Activated naive CD8-positive, alpha-beta T cell (primary cell): ENCODE measurements at regions not wholly inside any gene's neighbourhood (a gene's known extent, or its start where the extent isn't known, plus 50 kb on each side); places are given as distances from the start of the nearest gene placed in this dataset.

Experiments
- H3K27ac Mint-ChIP-seq: one replicate; pipeline ENCODE4 v1.8.0; 2021; ENCODE audit warnings: mixed read lengths
- H3K27me3 Mint-ChIP-seq: one replicate; pipeline ENCODE4 v1.8.0; 2021; ENCODE audit warnings: mixed read lengths
- H3K36me3 Mint-ChIP-seq: one replicate; pipeline ENCODE4 v1.8.0; 2021; ENCODE audit warnings: mixed read lengths
- H3K4me1 Mint-ChIP-seq: one replicate; pipeline ENCODE4 v1.8.0; 2021; ENCODE audit warnings: low read depth, mixed read lengths
- H3K4me3 Mint-ChIP-seq: one replicate; pipeline ENCODE4 v1.8.0; 2021; ENCODE audit warnings: mild to moderate bottlenecking, mixed read lengths
- H3K9me3 Mint-ChIP-seq: one replicate; pipeline ENCODE4 v1.8.0; 2021; ENCODE audit warnings: low read depth, mixed read lengths

DNA sequence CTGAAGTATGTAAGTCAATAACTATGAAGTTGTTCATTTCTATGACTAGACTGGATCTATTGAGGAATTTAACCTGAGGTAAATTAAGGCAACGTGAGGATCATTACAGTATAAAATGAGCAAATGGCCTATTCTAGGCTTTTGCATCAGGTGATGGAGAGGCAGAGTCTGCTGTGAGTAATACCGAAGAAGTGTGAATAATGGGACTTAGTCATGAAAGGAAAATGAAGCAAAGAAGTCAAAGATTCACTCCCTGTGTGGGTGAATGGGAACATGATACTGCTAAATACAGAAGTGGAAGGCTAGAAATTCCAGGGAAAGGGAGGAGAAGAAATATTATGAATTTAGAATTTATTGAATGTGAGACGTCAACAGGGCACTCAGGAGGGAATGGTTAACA, 774.1 kb downstream of the LIG4 start:
- Mint-ChIP-seq H3K4me1 (no peaks in the 10 kb centered on the region), H3K27me3 (no peaks in the 10 kb centered on the region), H3K9me3 (no peaks in the 10 kb centered on the region), H3K36me3 (no peaks in the 10 kb centered on the region), H3K4me3 (no peak overlapping the region), H3K27ac (no peak overlapping the region)

DNA sequence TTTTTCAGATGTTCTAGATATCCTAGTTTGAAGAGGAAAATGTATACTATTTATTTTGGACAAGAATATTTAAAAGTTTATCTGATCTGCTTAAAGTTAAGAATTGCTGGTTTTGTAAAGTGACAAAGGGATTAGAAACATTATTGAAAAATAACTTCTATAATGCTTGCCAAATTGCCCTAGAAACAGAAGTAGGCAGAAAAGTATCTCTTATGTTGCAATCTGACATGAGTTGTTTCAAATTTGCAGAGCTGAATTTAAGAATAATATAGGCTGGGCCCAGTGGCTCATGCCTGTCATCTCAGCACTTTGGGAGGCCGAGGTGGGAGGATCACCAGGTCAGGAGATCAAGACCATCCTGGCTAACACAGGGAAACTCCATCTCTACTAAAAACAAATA, 777.1 kb downstream of the LIG4 start:
- Mint-ChIP-seq H3K4me3 (no peak overlapping the region), H3K27me3 (no peaks in the 10 kb centered on the region), H3K36me3 (no peaks in the 10 kb centered on the region), H3K4me1 (no peaks in the 10 kb centered on the region), H3K27ac (no peak overlapping the region), H3K9me3 (no peaks in the 10 kb centered on the region)

DNA sequence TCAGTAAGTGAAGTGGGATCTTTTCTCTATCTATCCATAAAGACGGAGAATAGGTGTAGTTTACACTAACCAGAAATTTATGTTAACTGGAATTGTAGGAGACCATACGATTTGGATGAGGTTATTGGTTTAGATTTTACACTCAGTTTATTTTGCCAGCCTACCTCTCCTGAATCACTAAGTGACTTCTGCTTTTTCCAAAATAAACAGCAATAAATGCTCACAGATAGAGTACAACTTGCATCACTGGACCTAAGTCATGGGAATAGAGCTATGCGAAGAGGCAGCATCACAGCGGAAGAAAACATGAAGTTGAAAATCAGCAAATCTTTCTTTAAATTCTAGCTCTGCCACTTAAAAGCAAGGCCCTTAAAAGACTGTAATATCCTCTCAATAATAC, 781.0 kb downstream of the LIG4 start:
- no peaks in the 10 kb centered on the region for H3K4me1 Mint-ChIP-seq
- H3K27ac Mint-ChIP-seq, result no peak overlapping the region
- H3K27me3 Mint-ChIP-seq, result no peaks in the 10 kb centered on the region
- no peaks in the 10 kb centered on the region for H3K9me3 Mint-ChIP-seq
- no peaks in the 10 kb centered on the region for H3K36me3 Mint-ChIP-seq
- no peak overlapping the region for H3K4me3 Mint-ChIP-seq

DNA sequence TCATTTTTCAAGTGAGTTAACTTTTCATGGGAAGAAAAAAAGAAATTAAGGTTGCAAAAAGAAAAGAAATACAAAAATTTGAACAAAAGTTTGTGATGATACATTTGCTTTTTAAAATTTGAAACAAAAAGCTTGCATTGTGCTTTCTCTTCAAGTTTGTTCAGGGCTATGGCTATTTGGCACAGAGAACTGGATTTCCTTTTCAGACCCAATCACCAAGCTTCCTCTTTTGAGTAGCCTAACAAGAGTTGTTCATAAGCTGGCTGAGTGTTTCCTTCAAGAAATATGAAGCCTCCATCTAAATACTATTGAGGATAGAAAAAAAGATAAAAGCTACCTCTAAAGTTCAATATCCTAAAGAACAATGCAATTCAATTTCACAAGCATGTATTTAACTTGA, 787.8 kb downstream of the LIG4 start:
- Mint-ChIP-seq H3K9me3 (peaks cover 3% of the 10 kb centered on the region), H3K36me3 (no peaks in the 10 kb centered on the region)

DNA sequence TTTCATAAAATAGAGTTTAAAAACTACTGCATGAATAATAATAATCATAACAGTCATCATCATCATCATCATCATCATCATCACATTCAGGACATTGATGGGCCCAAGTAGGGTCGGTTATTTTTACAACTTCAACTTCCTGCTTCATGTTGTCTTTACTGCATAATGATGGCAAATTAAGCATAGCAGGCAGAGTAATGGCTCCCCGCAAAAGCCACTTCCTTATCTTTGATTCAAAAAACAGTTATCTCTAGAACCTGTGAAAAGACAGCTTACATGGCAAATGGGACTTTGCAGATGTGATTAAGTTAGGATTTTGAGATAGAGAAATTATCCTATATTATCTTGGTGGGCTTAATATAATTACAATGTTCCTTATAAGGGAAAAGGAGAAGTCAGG, 792.9 kb downstream of the LIG4 start:
- H3K4me3 Mint-ChIP-seq, result no peak overlapping the region

More for the DNA sequence above, 787.8 kb downstream of the LIG4 start:
- H3K4me3 Mint-ChIP-seq, result no peak overlapping the region
- H3K4me1 Mint-ChIP-seq, result no peaks in the 10 kb centered on the region
- H3K27me3 Mint-ChIP-seq, result no peaks in the 10 kb centered on the region
- H3K27ac Mint-ChIP-seq, result no peak overlapping the region

DNA sequence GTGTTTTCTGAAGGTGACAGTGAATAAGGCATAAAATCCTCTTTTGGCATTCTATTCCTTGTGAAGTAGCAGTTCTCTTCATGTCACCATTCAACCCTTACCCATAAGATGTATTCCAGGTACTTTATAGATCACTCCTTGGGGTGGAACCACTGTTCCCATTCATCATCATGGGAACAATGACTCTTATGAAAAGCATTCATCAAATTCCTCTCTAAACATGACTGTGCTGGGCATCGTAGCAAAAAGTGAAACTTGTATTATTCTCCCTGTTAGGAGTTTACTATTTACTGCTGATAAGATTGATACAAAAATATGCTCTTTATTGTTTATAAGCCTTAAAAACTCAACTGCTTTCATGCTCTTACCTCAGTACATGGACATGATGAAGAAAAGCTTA, 793.4 kb downstream of the LIG4 start:
- Mint-ChIP-seq H3K27me3 (no peaks in the 10 kb centered on the region), H3K9me3 (peaks cover 7% of the 10 kb centered on the region), H3K36me3 (no peaks in the 10 kb centered on the region), H3K4me3 (no peak overlapping the region), H3K4me1 (no peaks in the 10 kb centered on the region), H3K27ac (no peak overlapping the region)

More for the DNA sequence above, 792.9 kb downstream of the LIG4 start:
- Mint-ChIP-seq H3K27me3 (no peaks in the 10 kb centered on the region), H3K4me1 (no peaks in the 10 kb centered on the region), H3K36me3 (no peaks in the 10 kb centered on the region), H3K27ac (no peak overlapping the region), H3K9me3 (peaks cover 7% of the 10 kb centered on the region)

DNA sequence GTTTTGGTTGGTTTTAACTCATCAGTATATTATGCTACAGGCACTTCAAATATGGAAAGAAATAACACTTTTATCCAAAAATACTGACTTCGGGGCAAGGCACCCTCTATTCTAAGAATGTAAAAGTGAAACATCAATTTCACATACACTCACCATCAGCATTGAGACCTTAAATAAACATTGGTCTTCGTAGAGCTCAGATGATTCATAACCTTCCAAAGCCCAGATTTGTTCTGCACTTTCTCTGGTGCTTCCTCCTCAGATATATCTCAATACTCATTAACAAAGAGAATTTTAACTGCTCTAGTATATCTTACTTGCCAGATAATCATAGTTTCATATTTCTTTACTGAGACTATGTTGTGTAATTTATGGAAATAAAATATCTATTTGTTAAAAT, 794.3 kb downstream of the LIG4 start:
- Mint-ChIP-seq H3K36me3 (no peaks in the 10 kb centered on the region), H3K27me3 (no peaks in the 10 kb centered on the region), H3K4me3 (no peak overlapping the region), H3K4me1 (no peaks in the 10 kb centered on the region), H3K9me3 (peaks cover 15% of the 10 kb centered on the region), H3K27ac (no peak overlapping the region)

DNA sequence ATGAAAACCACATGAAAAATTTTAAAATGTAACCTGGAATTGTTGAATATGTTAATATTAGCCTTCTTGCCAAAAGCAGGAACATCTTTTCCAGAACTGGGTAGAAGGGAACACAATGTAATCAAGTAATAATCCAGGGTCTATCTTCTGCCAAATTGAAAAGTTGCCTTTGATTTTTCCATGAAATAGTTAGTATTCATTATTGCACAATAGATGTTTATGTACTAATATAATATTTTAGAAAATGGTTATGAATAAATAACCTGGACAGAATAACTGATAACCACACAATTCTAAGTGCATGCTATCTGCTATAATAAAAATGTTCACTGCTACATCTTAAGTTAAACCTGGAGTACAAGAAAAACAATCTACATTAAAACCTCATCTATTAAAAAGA, 802.3 kb downstream of the LIG4 start:
- Mint-ChIP-seq H3K27ac (no peak overlapping the region), H3K4me3 (no peak overlapping the region), H3K27me3 (no peaks in the 10 kb centered on the region), H3K4me1 (no peaks in the 10 kb centered on the region), H3K9me3 (peaks cover 7% of the 10 kb centered on the region), H3K36me3 (no peaks in the 10 kb centered on the region)

DNA sequence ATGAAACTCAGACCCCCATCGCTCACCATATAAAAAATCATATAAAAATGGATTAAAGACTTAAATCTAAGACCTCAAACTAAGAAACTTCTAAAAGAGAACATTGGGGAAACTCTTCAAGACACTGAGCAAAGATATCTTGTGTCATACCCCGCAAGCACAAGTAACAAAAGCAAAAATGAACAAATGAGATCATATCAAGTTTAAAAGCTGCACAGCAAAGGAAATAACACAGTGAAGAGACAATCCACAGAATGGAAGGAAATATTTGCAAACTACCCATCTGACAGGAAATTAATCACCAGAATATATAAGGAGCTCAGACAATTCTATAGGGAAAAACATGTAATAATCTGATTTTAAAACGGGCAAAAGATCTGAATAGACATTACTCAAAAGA, 808.3 kb downstream of the LIG4 start:
- Mint-ChIP-seq H3K27ac (no peak overlapping the region), H3K27me3 (no peaks in the 10 kb centered on the region), H3K9me3 (peaks cover 13% of the 10 kb centered on the region), H3K4me3 (no peak overlapping the region), H3K36me3 (no peaks in the 10 kb centered on the region), H3K4me1 (no peaks in the 10 kb centered on the region)

DNA sequence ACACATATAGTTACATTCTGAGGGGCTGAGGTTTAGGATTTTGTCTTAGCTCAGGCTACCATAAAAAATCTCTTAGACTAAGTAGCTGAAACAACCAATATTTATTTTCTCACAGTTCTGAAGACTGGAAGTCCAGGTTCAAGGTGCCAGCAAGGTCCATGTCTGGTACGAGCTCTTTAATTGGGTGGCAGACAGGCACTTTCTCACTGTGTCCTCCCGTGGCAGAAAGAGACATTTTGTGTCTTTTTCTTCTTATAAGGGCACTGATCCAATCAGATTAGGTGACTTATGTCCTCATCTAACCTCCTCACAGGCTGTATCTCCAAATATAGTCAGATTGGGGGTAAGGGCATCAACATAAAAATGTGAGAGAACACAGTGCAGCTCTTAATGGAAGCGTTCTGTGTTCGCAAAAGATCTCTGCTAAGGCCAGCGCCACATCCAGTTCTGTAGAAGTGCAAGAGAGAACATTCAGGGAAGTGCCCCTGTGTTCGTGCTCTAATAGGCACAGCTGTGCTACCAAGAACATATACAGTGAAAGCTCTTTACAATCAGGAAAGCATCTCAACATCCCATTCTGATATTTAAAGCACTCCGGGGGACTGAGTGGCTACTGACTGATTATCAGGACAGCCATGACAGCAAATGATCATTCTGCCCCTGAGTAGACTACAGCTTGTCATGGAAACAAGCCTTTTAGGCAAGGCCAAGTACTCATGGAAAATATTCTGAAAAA, 819.2 kb downstream of the LIG4 start:
- Mint-ChIP-seq H3K36me3 (no peaks in the 10 kb centered on the region), H3K4me3 (no peak overlapping the region), H3K4me1 (no peaks in the 10 kb centered on the region), H3K27me3 (no peaks in the 10 kb centered on the region), H3K9me3 (peaks cover 4% of the 10 kb centered on the region), H3K27ac (no peak overlapping the region)

DNA sequence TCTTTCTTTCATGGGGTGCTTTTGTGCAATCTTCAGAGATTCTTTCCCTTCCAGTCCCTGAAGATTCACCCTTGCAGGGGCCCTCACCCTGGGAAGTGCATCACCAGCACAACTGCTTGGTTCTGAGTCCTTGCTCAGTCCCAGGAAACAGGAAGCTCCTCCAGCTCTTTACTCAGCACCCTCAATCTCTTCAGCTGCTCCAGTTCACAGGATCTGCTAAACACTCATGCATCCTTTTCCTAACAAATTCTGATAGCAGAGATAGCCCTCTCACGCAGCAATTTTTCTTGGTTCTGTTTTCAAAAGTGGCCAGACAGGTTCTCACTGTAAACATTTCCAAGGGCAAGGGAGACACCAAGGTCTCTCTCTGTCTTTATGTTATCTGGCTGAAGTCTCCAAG, 823.1 kb downstream of the LIG4 start:
- H3K27ac Mint-ChIP-seq, result no peak overlapping the region
- no peaks in the 10 kb centered on the region for H3K36me3 Mint-ChIP-seq
- H3K27me3 Mint-ChIP-seq, result no peaks in the 10 kb centered on the region
- no peak overlapping the region for H3K4me3 Mint-ChIP-seq
- peaks cover 4% of the 10 kb centered on the region for H3K9me3 Mint-ChIP-seq
- no peaks in the 10 kb centered on the region for H3K4me1 Mint-ChIP-seq

DNA sequence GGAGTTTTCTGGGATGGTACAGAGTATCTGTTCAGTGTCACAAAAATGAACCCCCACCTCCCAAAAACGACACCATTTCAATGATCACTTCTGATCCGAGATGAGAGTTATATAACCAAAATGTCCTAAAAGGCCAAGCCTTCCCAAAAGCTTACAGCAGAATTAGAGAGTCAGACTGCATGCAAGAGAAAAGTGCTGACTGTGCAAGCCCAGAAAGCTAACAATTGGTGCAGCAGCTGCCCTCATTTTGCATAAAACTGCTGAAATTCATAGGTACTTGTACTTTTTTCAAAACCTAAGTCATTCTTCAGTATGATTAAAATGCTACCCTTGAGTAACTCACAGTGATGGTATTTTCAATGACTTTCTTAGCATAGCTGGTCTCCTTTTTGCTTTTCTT, 819.6 kb upstream of the ARGLU1 start:
- H3K9me3 Mint-ChIP-seq, result no peaks in the 10 kb centered on the region
- H3K27me3 Mint-ChIP-seq, result no peaks in the 10 kb centered on the region
- no peaks in the 10 kb centered on the region for H3K4me1 Mint-ChIP-seq

DNA sequence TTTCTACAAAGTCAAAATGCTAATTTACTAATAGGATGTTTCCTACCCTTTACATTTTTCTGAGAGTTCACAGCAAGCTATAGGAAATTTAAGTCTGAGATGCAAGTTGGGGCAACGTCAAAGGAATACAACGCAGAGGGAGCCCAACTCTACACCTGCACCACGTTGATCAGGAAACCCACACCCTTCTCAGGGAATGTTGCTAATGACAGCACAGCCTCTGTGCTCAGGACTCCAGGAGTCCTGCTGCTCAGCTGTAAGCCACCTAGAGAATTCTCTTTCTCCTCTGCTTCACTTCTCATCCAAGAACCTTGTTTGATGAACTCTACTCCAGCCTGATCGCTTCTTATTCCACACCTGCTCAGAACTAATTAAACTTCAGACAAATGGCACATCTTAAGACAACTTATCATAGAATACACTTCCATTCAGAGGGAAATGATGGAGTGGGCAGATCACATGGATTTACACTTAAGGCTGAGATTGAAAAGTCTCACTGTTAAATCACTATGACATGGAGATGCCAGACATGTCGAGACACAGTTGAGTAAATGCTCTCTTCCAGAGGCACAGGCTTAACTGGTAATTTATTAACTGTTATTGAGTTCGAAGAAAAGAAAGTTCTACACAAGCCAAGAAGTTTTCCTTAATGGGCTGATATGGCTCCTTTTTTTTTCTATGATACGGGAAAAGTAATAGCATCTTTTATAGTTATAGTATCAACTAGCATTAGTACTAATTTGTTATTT, 811.6 kb upstream of the ARGLU1 start:
- Mint-ChIP-seq H3K4me3 (no peak overlapping the region), H3K27ac (no peak overlapping the region), H3K36me3 (no peaks in the 10 kb centered on the region), H3K9me3 (peaks cover 7% of the 10 kb centered on the region), H3K27me3 (no peaks in the 10 kb centered on the region), H3K4me1 (no peaks in the 10 kb centered on the region)

More for the DNA sequence above, 819.6 kb upstream of the ARGLU1 start:
- Mint-ChIP-seq H3K4me3 (no peak overlapping the region), H3K36me3 (no peaks in the 10 kb centered on the region), H3K27ac (no peak overlapping the region)

DNA sequence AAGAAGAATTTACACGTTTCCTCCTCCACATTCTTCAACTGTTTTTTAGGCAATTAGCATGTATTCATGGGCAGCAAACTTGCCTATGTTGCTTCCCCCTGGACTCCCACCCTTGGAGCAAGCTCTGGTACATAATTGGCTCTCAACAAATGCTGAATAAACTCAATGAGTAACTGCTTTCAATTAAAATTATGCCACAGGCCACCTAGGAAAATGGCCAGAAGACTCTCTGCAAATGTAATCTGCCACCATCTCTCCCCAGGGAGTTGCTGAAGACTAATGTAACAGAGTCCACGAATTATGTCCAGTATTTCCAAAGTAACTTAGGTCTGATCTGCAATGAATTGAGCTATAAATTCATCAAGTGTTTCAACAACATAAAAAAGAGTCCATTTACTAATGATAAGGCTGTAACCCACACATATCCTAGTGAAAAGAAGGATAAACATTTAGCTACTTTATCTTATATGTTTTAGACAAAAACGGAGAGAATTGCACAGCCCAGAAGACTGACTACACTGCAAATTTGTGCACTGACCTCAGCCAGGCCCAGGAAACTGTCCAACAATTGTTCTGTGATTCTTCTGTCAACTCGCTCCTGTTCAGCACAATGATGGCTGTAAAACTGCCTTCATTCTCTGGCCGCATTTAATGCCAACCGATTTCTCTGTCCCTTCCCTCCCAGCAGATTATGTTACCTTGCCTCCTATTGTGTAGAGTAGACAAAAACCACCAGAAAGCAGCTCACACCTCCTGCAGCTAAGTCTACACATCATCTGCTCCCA, 808.6 kb upstream of the ARGLU1 start:
- no peaks in the 10 kb centered on the region for H3K36me3 Mint-ChIP-seq

DNA sequence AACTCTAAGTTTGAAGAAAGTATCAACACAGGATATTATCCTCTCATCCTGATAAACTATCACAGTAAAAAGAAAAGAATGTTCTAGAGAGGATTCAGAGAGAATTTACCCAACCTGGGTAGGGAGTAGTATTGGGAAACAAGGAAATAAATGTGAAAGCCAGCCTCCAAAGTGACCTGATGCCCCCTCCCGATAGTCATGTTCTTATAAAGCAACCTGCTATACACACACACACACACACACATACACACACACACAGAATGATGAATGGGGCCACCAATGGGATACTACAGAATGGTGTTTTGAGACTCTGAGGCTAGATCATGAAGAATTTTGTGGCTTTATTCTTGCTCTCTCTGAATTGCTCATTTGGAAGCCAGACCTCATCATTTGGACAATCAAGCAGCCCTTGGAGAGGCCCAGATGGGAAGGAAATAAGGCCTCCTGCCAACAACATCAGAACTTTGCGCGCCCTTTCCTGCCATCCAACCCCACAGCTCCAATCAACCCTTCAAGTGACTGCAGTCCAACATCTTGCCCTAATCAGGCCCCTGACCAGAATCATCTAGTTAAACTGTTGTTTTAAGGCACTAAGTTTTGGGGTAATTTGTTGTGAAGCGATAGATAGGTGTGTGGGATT, 807.9 kb upstream of the ARGLU1 start:
- Mint-ChIP-seq H3K27ac (no peak overlapping the region), H3K36me3 (no peaks in the 10 kb centered on the region), H3K9me3 (peaks cover 7% of the 10 kb centered on the region), H3K4me1 (no peaks in the 10 kb centered on the region), H3K27me3 (no peaks in the 10 kb centered on the region), H3K4me3 (no peak overlapping the region)

More for the DNA sequence above, 808.6 kb upstream of the ARGLU1 start:
- Mint-ChIP-seq H3K9me3 (peaks cover 7% of the 10 kb centered on the region), H3K27ac (no peak overlapping the region), H3K27me3 (no peaks in the 10 kb centered on the region), H3K4me3 (no peak overlapping the region), H3K4me1 (no peaks in the 10 kb centered on the region)
